B cell (primary cell): ENCODE measurements at regions not wholly inside any gene's neighbourhood (a gene's known extent, or its start where the extent isn't known, plus 50 kb on each side); places are given as distances from the start of the nearest gene placed in this dataset.
A peak's percentile ranks its signal among the peaks of the same experiment; 100 is the strongest.
"Not testable (repeated sequence)": the region's sequence is repeated elsewhere in the genome, so short reads cannot be mapped to it uniquely, and the experiment has no call there.

ENCODE experiments used
- ATAC-seq: fragments of 200-7000 bp; cut with Tn5 transposase; one replicate; pipeline ENCODE4 v1.10.0; 2021; ENCODE audit warnings: low read depth, mild to moderate bottlenecking, moderate number of reproducible peaks, moderate library complexity
- CTCF ChIA-PET: fragments of 350-600 bp; sonication (Branson Sonifier 250); formaldehyde crosslinking; loops from one replicate; lab custom pipeline; 2021; ENCODE audit warnings: antibody characterized with exemption, inconsistent platforms; lab: Charles Lee
- POLR2A ChIA-PET: fragments of 350-600 bp; sonication (Branson Sonifier 250); formaldehyde crosslinking; loops from one replicate; lab custom pipeline; 2021; ENCODE audit warnings: antibody characterized with exemption; lab: Charles Lee
- DNase-seq: peaks from one replicate; pipeline ENCODE4 v3.0.0; 2013
- H2AFZ ChIP-seq: 2 replicates; pipeline ENCODE4 v1.6.1; 2012; ENCODE audit warnings: mild to moderate bottlenecking, low read depth, low read length; ENCODE audit not compliant: insufficient read depth, poor library complexity, severe bottlenecking
- H3K27ac ChIP-seq, 2 donors: 1 replicate in 1 of 2; 2 replicates in 1 of 2; pipeline ENCODE4 v1.5.1; 2012 to 2013; ENCODE audit warnings: low read length in 2 of 2, mild to moderate bottlenecking in 2 of 2, moderate library complexity in 1 of 2
- H3K27me3 ChIP-seq, 4 experiments: fragments of 200-600 bp in 1 of 4; sonication (generic) in 1 of 4; replicated peaks in 1 of 4; 1 replicate in 2 of 4; 2 replicates in 2 of 4; pipeline versions ENCODE4 v1.6.1 to v1.7.0; 2013 to 2016; ENCODE audit warnings: low read length in 3 of 4, mild to moderate bottlenecking in 2 of 4, mixed read lengths in 1 of 4, moderate library complexity in 1 of 4; ENCODE audit not compliant: insufficient read depth in 4 of 4, control insufficient read depth in 3 of 4; ENCODE audit errors: control extremely low read depth in 1 of 4
- H3K36me3 ChIP-seq, 2 experiments: replicated peaks in 1 of 2; 1 replicate in 1 of 2; 2 replicates in 1 of 2; pipeline versions ENCODE4 v1.6.1 to v1.7.1; 2013; ENCODE audit warnings: low read length in 1 of 2; ENCODE audit not compliant: insufficient read depth in 2 of 2, control insufficient read depth in 1 of 2; ENCODE audit errors: control extremely low read depth in 1 of 2, extremely low read depth in 1 of 2
- H3K4me1 ChIP-seq, 2 donors: fragments of 200-600 bp in 1 of 2; sonication (generic) in 1 of 2; 1 replicate in 1 of 2; 2 replicates in 1 of 2; pipeline versions ENCODE4 v1.5.1 to v1.6.1; 2013 to 2017; ENCODE audit warnings: low read length in 2 of 2; ENCODE audit not compliant: control insufficient read depth in 2 of 2, insufficient read depth in 2 of 2
- H3K4me2 ChIP-seq: replicated peaks from 2 replicates; pipeline ENCODE3; 2012; ENCODE audit warnings: mild to moderate bottlenecking, low read depth, low read length; ENCODE audit not compliant: poor library complexity, severe bottlenecking
- H3K4me3 ChIP-seq, 5 experiments: fragments of 200-600 bp in 1 of 5; sonication (generic) in 1 of 5; 1 replicate in 3 of 5; 2 replicates in 2 of 5; pipeline versions ENCODE4 v1.5.1 to v1.7.0; 2011 to 2016; ENCODE audit warnings: low read length in 4 of 5, mild to moderate bottlenecking in 4 of 5, low read depth in 2 of 5, control low read depth in 1 of 5, moderate library complexity in 1 of 5; ENCODE audit not compliant: insufficient read depth in 1 of 5; ENCODE audit errors: control extremely low read depth in 1 of 5, extremely low read depth in 1 of 5
- H3K79me2 ChIP-seq: fragments of 200-600 bp; sonication (generic); one replicate; pipeline ENCODE4 v1.6.0; 2016; ENCODE audit warnings: low read length; ENCODE audit not compliant: control insufficient read depth, insufficient read depth
- H3K9ac ChIP-seq: fragments of 200-600 bp; sonication (generic); 2 replicates; pipeline ENCODE4 v1.6.1; 2017; ENCODE audit warnings: mild to moderate bottlenecking, low read length, moderate library complexity
- H3K9me3 ChIP-seq, 3 donors: one replicate each; pipeline versions ENCODE4 v1.6.1 to v1.7.1; 2013; ENCODE audit warnings: low read length in 2 of 3; ENCODE audit not compliant: control insufficient read depth in 2 of 3, insufficient read depth in 1 of 3; ENCODE audit errors: control extremely low read depth in 1 of 3
- H4K20me1 ChIP-seq: 2 replicates; pipeline ENCODE4 v1.6.0; 2012; ENCODE audit warnings: mild to moderate bottlenecking, low read length; ENCODE audit not compliant: insufficient read depth, control insufficient read depth, poor library complexity, severe bottlenecking
- H3K27ac Mint-ChIP-seq: one replicate; pipeline ENCODE4 v1.8.0; 2021; ENCODE audit warnings: mixed read lengths
- H3K27me3 Mint-ChIP-seq: one replicate; pipeline ENCODE4 v1.8.0; 2021; ENCODE audit warnings: mixed read lengths
- H3K4me1 Mint-ChIP-seq: one replicate; pipeline ENCODE4 v1.8.0; 2021; ENCODE audit warnings: mixed read lengths
- H3K4me3 Mint-ChIP-seq: one replicate; pipeline ENCODE4 v1.8.0; 2021; ENCODE audit warnings: mixed read lengths
- H3K9me3 Mint-ChIP-seq: one replicate; pipeline ENCODE4 v1.8.0; 2022; ENCODE audit warnings: mixed read lengths; ENCODE audit not compliant: insufficient read depth
- WGBS: methylation state at CpG from one replicate; pipeline ENCODE4 v1.1.5; 2013; ENCODE audit warnings: missing lambda C conversion rate; ENCODE audit not compliant: insufficient coverage; 5-methylcytosine and 5-hydroxymethylcytosine counted together
- intact Hi-C: fragments of 100-400 bp; cut with micrococcal nuclease; formaldehyde crosslinking; loops from one replicate; pipeline ENCODE4 v1.10.0; 2022
- TF ChIP-seq, protein P1 (sequence below): fragments of 200-600 bp; IDR thresholded peaks from one replicate; pipeline ENCODE4 v1.8.0; 2022; ENCODE audit warnings: antibody characterized with exemption, mild to moderate bottlenecking

- H3K9me3 ChIP-seq, intact Hi-C loops, H3K27ac ChIP-seq, H3K36me3 ChIP-seq, H3K4me1 ChIP-seq, H2AFZ ChIP-seq, H3K9me3 Mint-ChIP-seq, H3K4me3 ChIP-seq, H3K4me2 ChIP-seq, POLR2A ChIA-PET, H3K4me3 Mint-ChIP-seq, ATAC-seq, H4K20me1 ChIP-seq, H3K9ac ChIP-seq, DNase-seq, H3K27me3 Mint-ChIP-seq, H3K79me2 ChIP-seq, CTCF ChIA-PET, H3K27me3 ChIP-seq, H3K27ac Mint-ChIP-seq, H3K4me1 Mint-ChIP-seq: not testable (repeated sequence)
- no CpG with 5 or more reads among the region's 2 CpGs for WGBS
Observed at GRCh38 chr6:58139746-58140145, 822.3 kb downstream of the PRIM2 start.

DNA sequence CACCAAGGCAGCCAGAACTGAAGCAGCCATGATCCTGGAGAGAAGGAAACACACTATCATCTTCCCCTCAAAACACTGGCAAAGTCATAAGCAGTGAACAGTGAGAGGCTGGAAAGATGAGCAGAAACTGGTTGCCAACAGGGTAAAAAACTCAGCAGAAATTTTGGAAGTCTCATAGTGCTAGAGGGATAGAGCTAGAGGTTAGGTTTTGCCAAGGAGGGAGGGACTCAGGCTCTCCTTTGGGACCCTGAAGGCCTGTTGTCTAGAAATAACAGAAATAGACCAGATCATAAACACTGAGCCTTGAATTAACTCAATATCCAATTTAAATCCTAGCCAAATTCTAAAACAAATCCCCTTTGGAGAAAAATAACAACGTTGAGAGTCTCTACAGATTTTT, 853.6 kb downstream of the PRIM2 start:
- H3K4me1 Mint-ChIP-seq, H3K9ac ChIP-seq, H2AFZ ChIP-seq, H3K4me1 ChIP-seq, H3K4me3 ChIP-seq, H3K79me2 ChIP-seq, H3K27me3 Mint-ChIP-seq, H4K20me1 ChIP-seq, H3K9me3 Mint-ChIP-seq, intact Hi-C loops, ATAC-seq, H3K4me2 ChIP-seq, DNase-seq, POLR2A ChIA-PET, H3K36me3 ChIP-seq, H3K4me3 Mint-ChIP-seq, H3K9me3 ChIP-seq, H3K27ac ChIP-seq, CTCF ChIA-PET, H3K27ac Mint-ChIP-seq, H3K27me3 ChIP-seq: not testable (repeated sequence)
- no CpG with 5 or more reads among the region's 1 CpG for WGBS

DNA sequence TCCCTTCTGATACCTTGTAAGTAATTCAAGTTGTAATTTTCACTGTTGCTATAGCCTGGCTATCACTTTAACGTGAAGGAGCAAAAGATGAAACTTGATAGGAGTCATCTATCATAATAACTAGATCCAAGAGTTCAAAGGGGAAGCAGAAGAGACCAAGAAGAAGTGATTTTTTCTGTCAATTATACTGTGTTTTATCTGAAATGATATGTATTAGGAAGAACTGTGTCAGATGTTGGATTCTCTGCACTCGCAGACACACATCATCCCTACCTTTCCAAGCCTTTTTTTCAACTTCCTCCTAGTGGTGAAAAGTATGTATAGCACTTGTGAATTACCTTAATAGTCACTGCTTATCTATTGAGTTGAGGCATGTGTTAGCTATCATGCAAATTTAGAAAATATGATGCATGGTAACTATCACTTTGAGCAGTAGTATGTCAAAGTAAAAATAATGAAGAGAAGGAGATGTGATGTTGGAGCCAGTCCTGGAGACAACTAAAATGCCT, 864.2 kb downstream of the PRIM2 start:
- POLR2A ChIA-PET, H3K36me3 ChIP-seq, DNase-seq, CTCF ChIA-PET, H4K20me1 ChIP-seq, ATAC-seq, H3K27me3 ChIP-seq, H3K27ac ChIP-seq, H3K27ac Mint-ChIP-seq, H3K9me3 Mint-ChIP-seq, H3K4me1 ChIP-seq, H3K4me2 ChIP-seq, H3K4me3 ChIP-seq, H3K79me2 ChIP-seq, H3K9ac ChIP-seq, intact Hi-C loops, H3K27me3 Mint-ChIP-seq, H3K4me1 Mint-ChIP-seq, H3K4me3 Mint-ChIP-seq, H3K9me3 ChIP-seq, H2AFZ ChIP-seq: not testable (repeated sequence)
- TF ChIP-seq, protein P1, sequence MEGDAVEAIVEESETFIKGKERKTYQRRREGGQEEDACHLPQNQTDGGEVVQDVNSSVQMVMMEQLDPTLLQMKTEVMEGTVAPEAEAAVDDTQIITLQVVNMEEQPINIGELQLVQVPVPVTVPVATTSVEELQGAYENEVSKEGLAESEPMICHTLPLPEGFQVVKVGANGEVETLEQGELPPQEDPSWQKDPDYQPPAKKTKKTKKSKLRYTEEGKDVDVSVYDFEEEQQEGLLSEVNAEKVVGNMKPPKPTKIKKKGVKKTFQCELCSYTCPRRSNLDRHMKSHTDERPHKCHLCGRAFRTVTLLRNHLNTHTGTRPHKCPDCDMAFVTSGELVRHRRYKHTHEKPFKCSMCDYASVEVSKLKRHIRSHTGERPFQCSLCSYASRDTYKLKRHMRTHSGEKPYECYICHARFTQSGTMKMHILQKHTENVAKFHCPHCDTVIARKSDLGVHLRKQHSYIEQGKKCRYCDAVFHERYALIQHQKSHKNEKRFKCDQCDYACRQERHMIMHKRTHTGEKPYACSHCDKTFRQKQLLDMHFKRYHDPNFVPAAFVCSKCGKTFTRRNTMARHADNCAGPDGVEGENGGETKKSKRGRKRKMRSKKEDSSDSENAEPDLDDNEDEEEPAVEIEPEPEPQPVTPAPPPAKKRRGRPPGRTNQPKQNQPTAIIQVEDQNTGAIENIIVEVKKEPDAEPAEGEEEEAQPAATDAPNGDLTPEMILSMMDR = peak; percentile 21
- WGBS = no CpG with 5 or more reads among the region's 2 CpGs

- H3K27ac Mint-ChIP-seq, H3K27ac ChIP-seq, H2AFZ ChIP-seq, H4K20me1 ChIP-seq, H3K4me3 ChIP-seq, H3K4me2 ChIP-seq, H3K4me3 Mint-ChIP-seq, H3K9me3 ChIP-seq, H3K9me3 Mint-ChIP-seq, CTCF ChIA-PET, H3K4me1 ChIP-seq, H3K36me3 ChIP-seq, H3K27me3 Mint-ChIP-seq, intact Hi-C loops, H3K27me3 ChIP-seq, DNase-seq, ATAC-seq, H3K9ac ChIP-seq, H3K79me2 ChIP-seq, POLR2A ChIA-PET, H3K4me1 Mint-ChIP-seq: not testable (repeated sequence)
- 100% methylated on average over 3 of the region's 4 CpGs for WGBS
Observed at GRCh38 chr6:58185300-58185699, 867.9 kb downstream of the PRIM2 start.
